ENCODE measurements at regions not wholly inside any gene's neighbourhood (a gene's known extent, or its start where the extent isn't known, plus 50 kb on each side); places are given as distances from the start of the nearest gene placed in this dataset.

DNA sequence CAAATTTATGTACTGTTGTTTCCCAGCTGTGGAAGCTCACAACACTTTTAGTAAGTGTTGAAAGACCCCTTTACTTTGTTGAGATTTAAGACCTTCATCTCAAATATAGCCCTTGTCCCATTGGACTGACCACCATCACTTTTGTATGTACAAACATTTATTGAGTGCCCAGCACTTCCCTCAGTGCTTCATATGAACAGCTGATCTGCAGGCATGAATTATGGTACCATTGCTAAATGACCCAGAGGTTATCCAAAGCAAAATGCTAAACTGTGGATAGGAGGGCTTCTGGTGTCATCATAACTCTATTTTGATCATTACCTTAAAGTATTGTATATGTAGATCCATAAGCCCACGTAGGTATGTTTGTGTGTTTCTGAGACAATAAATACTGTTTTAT, 285.7 kb upstream of the RGS6 start:
- H3K4me3 ChIP-seq (replicated peaks; ENCODE audit: low read depth, low read length) = no peak overlapping the region
- no peak for DNase-seq (ENCODE audit: extremely low read depth, low read depth)
- TF ChIP-seq, protein P1, sequence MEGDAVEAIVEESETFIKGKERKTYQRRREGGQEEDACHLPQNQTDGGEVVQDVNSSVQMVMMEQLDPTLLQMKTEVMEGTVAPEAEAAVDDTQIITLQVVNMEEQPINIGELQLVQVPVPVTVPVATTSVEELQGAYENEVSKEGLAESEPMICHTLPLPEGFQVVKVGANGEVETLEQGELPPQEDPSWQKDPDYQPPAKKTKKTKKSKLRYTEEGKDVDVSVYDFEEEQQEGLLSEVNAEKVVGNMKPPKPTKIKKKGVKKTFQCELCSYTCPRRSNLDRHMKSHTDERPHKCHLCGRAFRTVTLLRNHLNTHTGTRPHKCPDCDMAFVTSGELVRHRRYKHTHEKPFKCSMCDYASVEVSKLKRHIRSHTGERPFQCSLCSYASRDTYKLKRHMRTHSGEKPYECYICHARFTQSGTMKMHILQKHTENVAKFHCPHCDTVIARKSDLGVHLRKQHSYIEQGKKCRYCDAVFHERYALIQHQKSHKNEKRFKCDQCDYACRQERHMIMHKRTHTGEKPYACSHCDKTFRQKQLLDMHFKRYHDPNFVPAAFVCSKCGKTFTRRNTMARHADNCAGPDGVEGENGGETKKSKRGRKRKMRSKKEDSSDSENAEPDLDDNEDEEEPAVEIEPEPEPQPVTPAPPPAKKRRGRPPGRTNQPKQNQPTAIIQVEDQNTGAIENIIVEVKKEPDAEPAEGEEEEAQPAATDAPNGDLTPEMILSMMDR (IDR thresholded peaks at IDR 0.05; ENCODE audit: low read depth, low read length, missing control alignments) = no peak

DNA sequence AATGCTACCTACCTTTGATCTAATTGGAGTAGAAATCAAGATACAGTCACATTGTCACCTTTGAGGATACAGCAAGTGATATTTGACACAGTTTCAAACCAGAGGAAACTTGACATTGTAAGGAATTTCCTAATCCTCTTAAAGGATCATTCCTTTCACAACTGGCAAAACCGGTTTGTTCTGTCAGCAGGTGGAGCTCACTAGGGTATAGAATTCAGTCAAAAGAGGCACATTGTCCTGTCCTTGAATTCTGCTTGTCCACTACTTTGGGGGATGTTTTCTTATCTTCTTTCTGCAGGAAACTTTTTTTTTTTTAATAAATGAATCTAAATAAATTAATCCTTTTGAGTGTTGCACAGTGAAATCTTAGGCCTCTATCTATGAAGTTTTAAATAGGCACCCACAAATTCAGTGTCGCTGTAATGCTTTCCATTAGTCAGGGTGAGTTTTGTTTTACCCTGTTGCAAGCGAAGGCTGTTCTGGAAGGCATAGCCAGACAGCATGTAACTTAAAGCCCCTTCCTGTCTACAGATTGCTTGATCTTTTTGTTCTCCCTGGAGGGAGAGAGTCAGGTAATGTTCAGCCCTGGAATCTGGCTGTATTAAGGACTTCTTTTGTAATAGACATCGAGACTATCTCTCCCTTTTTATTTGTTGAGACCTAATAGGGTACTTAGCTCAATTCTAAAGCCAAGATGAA, 285.0 kb upstream of the RGS6 start:
- TF ChIP-seq, protein P1 (IDR thresholded peaks at IDR 0.05; ENCODE audit: low read depth, low read length, missing control alignments) = no peak
- no peak for DNase-seq (ENCODE audit: extremely low read depth, low read depth)
- no peak overlapping the region for H3K4me3 ChIP-seq (replicated peaks; ENCODE audit: low read depth, low read length)

DNA sequence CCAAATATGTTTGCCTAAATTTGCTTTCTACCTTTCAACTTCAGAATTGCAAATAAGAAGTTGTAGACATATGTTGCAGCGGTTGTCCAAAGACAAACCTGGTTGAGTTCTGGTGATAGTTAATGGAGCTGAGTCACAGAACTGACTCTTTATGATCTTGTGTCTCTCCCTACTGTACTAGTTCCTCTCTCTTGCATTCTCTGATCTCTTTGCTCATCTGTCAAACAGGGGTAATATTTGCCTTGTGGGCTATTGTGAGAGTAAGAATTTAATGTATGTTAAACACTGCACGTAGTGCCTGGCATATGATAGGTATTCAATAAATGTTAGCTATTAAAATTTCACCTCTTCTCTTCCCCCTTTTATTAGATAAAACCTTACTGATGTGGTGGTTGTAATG, 283.5 kb upstream of the RGS6 start:
- TF ChIP-seq, protein P1 (IDR thresholded peaks at IDR 0.05; ENCODE audit: low read depth, low read length, missing control alignments) = no peak
- no peak overlapping the region for H3K4me3 ChIP-seq (replicated peaks; ENCODE audit: low read depth, low read length)
- DNase-seq (ENCODE audit: extremely low read depth, low read depth) = no peak

DNA sequence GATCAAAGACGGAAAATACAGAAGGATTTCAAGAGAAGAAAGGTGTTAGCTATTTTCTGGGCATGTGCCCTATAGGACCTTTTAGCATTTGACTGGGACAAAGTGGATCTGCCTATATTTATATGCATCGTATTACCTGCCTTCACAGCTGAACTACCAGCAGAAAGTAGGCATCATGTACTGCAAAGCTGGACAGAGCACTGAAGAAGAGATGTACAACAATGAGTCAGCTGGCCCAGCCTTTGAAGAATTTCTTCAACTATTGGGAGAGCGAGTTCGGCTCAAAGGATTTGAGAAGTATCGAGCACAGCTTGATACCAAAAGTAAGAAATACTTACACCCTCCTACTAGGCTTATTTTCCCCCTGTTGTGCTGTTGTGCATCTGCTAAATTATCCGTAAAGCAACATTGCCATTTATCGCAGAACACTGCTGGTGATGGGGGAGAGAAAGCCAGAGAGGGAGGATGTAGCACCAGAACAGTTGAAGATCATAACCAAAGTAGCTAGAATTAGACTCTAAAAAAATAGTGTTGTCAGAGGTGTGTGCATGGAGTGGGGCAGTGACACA, 282.0 kb upstream of the RGS6 start:
- H3K4me3 ChIP-seq (replicated peaks; ENCODE audit: low read depth, low read length) = no peak overlapping the region
- no peak for DNase-seq (ENCODE audit: extremely low read depth, low read depth)
- TF ChIP-seq, protein P1 (IDR thresholded peaks at IDR 0.05; ENCODE audit: low read depth, low read length, missing control alignments) = no peak

DNA sequence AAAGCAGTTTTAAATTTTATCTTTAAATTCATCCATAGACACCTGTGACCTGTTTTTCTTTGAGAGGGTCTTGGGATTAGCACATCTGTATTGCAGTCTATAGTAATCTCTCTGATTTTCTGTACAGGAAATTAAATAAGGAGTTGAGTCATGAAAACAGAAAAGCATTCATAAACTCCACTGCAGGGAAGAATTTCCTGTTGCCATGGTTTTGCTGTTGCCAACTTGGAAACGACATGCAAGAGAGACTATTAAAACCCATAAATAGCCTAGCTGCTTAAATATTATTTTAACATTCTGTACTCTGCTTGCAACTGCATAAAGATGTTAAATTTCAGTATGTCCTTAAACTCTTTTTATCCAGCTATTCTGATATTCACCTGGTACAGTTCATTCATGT, 281.0 kb upstream of the RGS6 start:
- TF ChIP-seq, protein P1 (IDR thresholded peaks at IDR 0.05; ENCODE audit: low read depth, low read length, missing control alignments) = no peak
- no peak overlapping the region for H3K4me3 ChIP-seq (replicated peaks; ENCODE audit: low read depth, low read length)

DNA sequence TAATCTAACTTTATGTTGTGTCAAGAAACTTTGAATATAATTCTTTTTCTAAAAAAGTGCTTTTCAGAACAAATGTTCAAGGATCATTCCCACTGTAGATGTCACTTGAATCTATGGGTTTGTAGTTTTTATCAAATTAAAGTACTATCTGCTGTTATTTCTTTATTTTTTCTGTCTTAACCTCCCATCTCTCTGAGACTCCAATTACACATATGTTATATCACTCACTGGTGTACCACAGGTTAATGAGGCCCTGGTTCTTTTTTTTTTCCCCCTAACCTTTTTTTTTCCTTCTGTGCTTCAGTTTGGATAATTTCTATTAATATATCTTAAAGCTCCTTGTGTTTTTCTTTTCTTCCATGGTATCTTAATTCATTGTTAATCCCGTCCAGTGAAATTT, 279.9 kb upstream of the RGS6 start:
- no peak for DNase-seq (ENCODE audit: extremely low read depth, low read depth)
- H3K4me3 ChIP-seq (replicated peaks; ENCODE audit: low read depth, low read length) = no peak overlapping the region
- TF ChIP-seq, protein P1 (IDR thresholded peaks at IDR 0.05; ENCODE audit: low read depth, low read length, missing control alignments) = no peak

More for the DNA sequence above, 281.0 kb upstream of the RGS6 start:
- DNase-seq (ENCODE audit: extremely low read depth, low read depth) = peak; percentile 83

All from HFF-Myc (cell line).